Epithelial cell of esophagus (primary cell): ENCODE measurements at regions not wholly inside any gene's neighbourhood (a gene's known extent, or its start where the extent isn't known, plus 50 kb on each side); places are given as distances from the start of the nearest gene placed in this dataset.
A peak's percentile ranks its signal among the peaks of the same experiment; 100 is the strongest.

Source experiments
- DNase-seq: peaks from one replicate; pipeline ENCODE4 v3.0.0; 2010; ENCODE audit warnings: low read depth
- H3K4me3 ChIP-seq: 2 replicates; pipeline ENCODE4 v1.5.1; 2011; ENCODE audit warnings: mild to moderate bottlenecking, low read length, control low read depth
- TF ChIP-seq, protein P1 (sequence below): IDR thresholded peaks from 2 replicates; pipeline ENCODE4 v1.5.1; 2011; ENCODE audit warnings: low read depth, mild to moderate bottlenecking, low read length, control low read depth, inconsistent platforms; ENCODE audit not compliant: insufficient read depth; ENCODE audit errors: missing control alignments

DNA sequence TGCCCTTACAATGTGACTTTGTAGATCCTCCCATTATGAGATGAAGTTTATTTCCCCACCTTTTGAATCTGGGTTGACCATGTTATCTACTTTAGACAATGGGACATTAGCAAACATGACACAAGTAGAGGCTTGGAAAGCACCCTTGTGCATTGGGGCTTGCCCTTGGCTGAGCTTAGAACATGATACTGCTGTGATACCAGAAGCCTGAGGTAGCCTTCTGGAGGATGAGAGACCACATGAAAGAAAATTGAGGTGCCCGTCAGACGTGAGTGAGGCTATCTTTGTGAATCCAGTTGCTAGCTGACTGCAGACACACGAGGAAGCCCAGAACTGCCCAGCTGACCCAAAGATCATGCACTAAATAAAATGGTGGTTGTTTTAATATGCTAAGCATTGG lies 341.2 kb downstream of the CYP26B1 start:
- DNase-seq, result no peak
- TF ChIP-seq, protein P1, sequence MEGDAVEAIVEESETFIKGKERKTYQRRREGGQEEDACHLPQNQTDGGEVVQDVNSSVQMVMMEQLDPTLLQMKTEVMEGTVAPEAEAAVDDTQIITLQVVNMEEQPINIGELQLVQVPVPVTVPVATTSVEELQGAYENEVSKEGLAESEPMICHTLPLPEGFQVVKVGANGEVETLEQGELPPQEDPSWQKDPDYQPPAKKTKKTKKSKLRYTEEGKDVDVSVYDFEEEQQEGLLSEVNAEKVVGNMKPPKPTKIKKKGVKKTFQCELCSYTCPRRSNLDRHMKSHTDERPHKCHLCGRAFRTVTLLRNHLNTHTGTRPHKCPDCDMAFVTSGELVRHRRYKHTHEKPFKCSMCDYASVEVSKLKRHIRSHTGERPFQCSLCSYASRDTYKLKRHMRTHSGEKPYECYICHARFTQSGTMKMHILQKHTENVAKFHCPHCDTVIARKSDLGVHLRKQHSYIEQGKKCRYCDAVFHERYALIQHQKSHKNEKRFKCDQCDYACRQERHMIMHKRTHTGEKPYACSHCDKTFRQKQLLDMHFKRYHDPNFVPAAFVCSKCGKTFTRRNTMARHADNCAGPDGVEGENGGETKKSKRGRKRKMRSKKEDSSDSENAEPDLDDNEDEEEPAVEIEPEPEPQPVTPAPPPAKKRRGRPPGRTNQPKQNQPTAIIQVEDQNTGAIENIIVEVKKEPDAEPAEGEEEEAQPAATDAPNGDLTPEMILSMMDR, result no peak
- H3K4me3 ChIP-seq, result no peak overlapping the region

- TF ChIP-seq, protein P1, result no peak
- no peak overlapping the region for H3K4me3 ChIP-seq
- no peak for DNase-seq
Observed at GRCh38 chr2:71804281-71804751, 343.3 kb downstream of the CYP26B1 start.

- DNase-seq, result no peak
- H3K4me3 ChIP-seq, result no peak overlapping the region
- TF ChIP-seq, protein P1, result no peak
Observed at GRCh38 chr2:71803398-71803797, 344.3 kb downstream of the CYP26B1 start.

DNA sequence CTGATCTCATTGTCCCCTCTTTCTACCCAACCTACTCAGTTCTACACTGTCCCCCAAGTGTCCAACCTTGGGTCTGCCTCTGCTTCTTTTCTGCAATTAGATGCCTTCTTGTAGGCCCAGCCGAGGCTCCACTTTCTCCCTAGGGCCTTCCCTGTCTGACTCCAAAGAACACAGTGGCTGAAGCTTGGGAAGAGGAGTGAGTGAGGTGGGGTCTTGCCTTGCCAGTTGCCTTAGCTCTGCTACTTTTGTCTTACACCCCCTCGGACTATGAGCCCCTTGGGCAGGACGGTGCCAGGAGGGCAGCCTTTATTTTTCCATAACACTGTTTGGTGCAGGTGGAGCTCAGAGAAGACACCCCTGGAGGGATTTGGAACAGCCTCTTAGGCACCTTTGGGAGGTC lies 345.1 kb downstream of the CYP26B1 start:
- no peak overlapping the region for H3K4me3 ChIP-seq
- TF ChIP-seq, protein P1, result no peak
- DNase-seq, result no peak

DNA sequence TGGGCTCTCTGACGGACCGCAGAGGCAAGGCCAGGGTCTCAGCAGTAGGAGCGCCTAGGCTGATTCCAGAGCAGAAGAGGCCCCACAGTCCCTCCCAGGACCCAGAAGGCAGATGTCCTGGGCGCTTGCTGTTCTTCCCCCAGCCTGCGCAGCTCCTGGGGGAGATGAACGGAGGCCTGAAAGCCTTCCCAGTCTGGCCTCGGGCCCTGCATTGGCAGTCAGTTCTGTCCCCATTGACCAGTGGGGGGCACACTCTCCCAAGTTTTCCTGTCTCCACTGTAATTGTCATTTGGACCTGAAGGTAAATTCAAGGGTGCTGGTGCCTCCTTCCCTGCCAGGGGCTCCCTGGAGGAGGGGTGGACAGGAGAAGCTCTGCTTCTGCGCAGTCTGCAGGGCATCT lies 345.7 kb downstream of the CYP26B1 start:
- peak; percentile 58 for DNase-seq
- TF ChIP-seq, protein P1, result peak; percentile 51
- no peak overlapping the region for H3K4me3 ChIP-seq

DNA sequence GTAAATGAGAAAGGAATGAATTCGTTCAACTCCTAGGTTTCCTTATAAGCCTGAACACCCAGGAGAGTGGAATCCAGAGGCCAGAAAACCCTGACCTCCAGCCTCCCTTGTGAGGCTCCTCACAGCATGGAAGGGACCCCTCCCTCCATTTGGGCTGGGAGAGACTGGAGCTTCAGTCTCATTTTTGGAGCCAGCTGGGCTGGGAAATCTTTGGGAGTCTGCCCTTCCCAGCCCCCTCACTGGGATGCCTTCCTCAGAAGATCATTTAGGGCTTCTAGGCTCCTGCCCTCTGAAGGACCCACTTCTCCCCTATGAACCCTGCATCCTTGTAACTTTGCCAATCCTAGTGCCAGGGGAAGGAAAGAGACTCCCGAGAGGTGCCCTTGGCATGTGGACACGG lies 346.1 kb downstream of the CYP26B1 start:
- TF ChIP-seq, protein P1, result no peak
- DNase-seq, result no peak
- H3K4me3 ChIP-seq, result no peak overlapping the region

DNA sequence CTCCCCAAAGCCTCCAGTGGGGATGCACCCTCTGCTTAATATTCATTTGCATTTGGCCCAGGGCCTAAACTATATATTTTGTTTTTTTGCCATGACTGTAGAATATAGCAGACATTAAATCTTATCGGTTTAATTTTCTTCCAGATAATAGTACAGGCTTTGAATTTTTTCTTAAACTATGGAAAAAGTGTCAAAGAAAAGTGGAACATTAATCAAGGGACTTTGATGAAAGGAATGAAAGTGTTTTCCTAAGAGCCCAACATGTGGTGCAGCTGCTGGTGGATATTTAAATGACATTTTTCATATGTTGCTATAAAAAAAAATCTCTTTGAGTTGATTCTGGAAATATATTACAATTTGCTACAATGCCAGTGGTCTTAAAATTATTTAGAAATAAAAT lies 346.8 kb downstream of the CYP26B1 start:
- no peak overlapping the region for H3K4me3 ChIP-seq
- DNase-seq, result no peak
- TF ChIP-seq, protein P1, result no peak
